Sigmoid colon (tissue), 4 donors: ENCODE measurements at regions not wholly inside any gene's neighbourhood (a gene's known extent, or its start where the extent isn't known, plus 50 kb on each side); places are given as distances from the start of the nearest gene placed in this dataset.

Experiments used
- EP300 ChIP-seq, 4 donors: sonication (generic); formaldehyde crosslinking; IDR thresholded peaks; one replicate each; pipeline ENCODE4 v1.6.1; 2017; ENCODE audit warnings: antibody characterized with exemption in 4 of 4
- POLR2A ChIP-seq, 2 donors: fragments of 450-650 bp; IDR thresholded peaks; one replicate each; pipeline ENCODE4 v1.6.1; 2016; ENCODE audit warnings: antibody characterized with exemption in 2 of 2, mild to moderate bottlenecking in 2 of 2, moderate library complexity in 2 of 2
- POLR2AphosphoS5 ChIP-seq, 4 donors: sonication (generic); formaldehyde crosslinking; IDR thresholded peaks; one replicate each; pipeline ENCODE4 v1.6.1; 2017; ENCODE audit warnings: antibody characterized with exemption in 4 of 4
- TF ChIP-seq, protein P1 (sequence below), 4 experiments: fragments of 450-650 bp in 3 of 4; fragments of 200-600 bp in 1 of 4; IDR thresholded peaks; one replicate each; pipeline ENCODE4 v1.5.1; 2016 to 2019; ENCODE audit warnings: antibody characterized with exemption in 4 of 4, mild to moderate bottlenecking in 3 of 4, moderate library complexity in 2 of 4

DNA sequence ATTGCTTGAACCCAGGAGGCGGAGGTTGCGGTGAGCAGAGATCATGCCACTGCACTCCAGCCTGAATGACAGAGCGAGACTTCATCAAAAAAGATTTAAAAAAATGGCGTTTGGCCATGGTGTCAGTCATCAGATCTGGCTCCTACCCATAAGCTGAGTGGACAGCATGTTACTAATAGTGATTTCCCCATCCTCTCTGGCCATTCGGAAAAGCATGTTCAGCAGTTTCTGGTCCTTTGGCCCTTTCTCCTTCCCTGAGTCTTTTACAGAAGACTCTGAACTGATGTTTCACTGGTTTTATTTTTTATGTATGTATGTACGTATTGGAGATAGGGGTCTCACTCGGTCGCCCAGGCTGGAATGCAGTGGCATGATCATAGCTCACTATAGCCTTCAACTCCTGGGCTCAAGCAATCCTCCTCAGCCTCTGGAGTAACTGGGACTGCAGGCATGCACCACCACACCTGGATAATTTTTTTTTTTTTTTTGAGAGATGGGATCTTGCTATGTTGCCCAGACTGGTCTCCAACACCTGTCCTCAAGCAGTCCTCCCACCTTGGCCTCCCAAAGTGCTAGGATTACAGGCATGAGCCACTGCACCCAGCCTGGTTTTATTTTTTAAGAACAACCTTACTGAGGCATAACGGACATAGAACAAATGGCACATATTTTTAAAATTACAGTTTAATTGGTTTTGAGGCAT is 84.2 kb upstream of the CNKSR3 start:
- TF ChIP-seq, protein P1, sequence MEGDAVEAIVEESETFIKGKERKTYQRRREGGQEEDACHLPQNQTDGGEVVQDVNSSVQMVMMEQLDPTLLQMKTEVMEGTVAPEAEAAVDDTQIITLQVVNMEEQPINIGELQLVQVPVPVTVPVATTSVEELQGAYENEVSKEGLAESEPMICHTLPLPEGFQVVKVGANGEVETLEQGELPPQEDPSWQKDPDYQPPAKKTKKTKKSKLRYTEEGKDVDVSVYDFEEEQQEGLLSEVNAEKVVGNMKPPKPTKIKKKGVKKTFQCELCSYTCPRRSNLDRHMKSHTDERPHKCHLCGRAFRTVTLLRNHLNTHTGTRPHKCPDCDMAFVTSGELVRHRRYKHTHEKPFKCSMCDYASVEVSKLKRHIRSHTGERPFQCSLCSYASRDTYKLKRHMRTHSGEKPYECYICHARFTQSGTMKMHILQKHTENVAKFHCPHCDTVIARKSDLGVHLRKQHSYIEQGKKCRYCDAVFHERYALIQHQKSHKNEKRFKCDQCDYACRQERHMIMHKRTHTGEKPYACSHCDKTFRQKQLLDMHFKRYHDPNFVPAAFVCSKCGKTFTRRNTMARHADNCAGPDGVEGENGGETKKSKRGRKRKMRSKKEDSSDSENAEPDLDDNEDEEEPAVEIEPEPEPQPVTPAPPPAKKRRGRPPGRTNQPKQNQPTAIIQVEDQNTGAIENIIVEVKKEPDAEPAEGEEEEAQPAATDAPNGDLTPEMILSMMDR (IDR thresholded peaks at IDR 0.05), result no peak
- no peak for TF ChIP-seq POLR2A (IDR thresholded peaks at IDR 0.05)
- TF ChIP-seq EP300 (IDR thresholded peaks at IDR 0.05), result no peak
- no peak for TF ChIP-seq POLR2AphosphoS5 (IDR thresholded peaks at IDR 0.05)
